Glutamatergic neuron (in vitro differentiated cells): ENCODE measurements at regions not wholly inside any gene's neighbourhood (a gene's known extent, or its start where the extent isn't known, plus 50 kb on each side); places are given as distances from the start of the nearest gene placed in this dataset.
"Not testable (repeated sequence)": the region's sequence is repeated elsewhere in the genome, so short reads cannot be mapped to it uniquely, and the experiment has no call there.

Source experiments
- DNase-seq: peaks from one replicate; pipeline ENCODE4 v3.0.0; 2022
- H3K27ac Mint-ChIP-seq: one replicate; pipeline ENCODE4 v1.8.0; 2020; ENCODE audit warnings: mild to moderate bottlenecking, mixed read lengths, inconsistent platforms; ENCODE audit not compliant: unreplicated experiment
- H3K27me3 Mint-ChIP-seq: one replicate; pipeline ENCODE4 v1.8.0; 2020; ENCODE audit warnings: mild to moderate bottlenecking, moderate library complexity, mixed read lengths, inconsistent platforms; ENCODE audit not compliant: unreplicated experiment
- H3K36me3 Mint-ChIP-seq: one replicate; pipeline ENCODE4 v1.8.0; 2020; ENCODE audit warnings: mild to moderate bottlenecking, mixed read lengths, inconsistent platforms; ENCODE audit not compliant: unreplicated experiment
- H3K4me1 Mint-ChIP-seq: one replicate; pipeline ENCODE4 v1.8.0; 2020; ENCODE audit warnings: mild to moderate bottlenecking, low read depth, mixed read lengths, inconsistent platforms; ENCODE audit not compliant: unreplicated experiment
- H3K4me3 Mint-ChIP-seq: one replicate; pipeline ENCODE4 v1.8.0; 2020; ENCODE audit warnings: mild to moderate bottlenecking, mixed read lengths, inconsistent platforms; ENCODE audit not compliant: unreplicated experiment
- H3K9me3 Mint-ChIP-seq: one replicate; pipeline ENCODE4 v1.8.0; 2020; ENCODE audit warnings: mild to moderate bottlenecking, moderate library complexity, mixed read lengths, inconsistent platforms; ENCODE audit not compliant: unreplicated experiment

- H3K4me3 Mint-ChIP-seq, H3K4me1 Mint-ChIP-seq, H3K36me3 Mint-ChIP-seq, DNase-seq, H3K27ac Mint-ChIP-seq, H3K9me3 Mint-ChIP-seq, H3K27me3 Mint-ChIP-seq: not testable (repeated sequence)
These were observed 382.6 kb upstream of the TGIF2LX start for GRCh38 chrX:89539150-89539549.

- H3K4me3 Mint-ChIP-seq, DNase-seq, H3K27me3 Mint-ChIP-seq, H3K27ac Mint-ChIP-seq, H3K4me1 Mint-ChIP-seq, H3K9me3 Mint-ChIP-seq, H3K36me3 Mint-ChIP-seq: not testable (repeated sequence)
These were observed 364.6 kb upstream of the TGIF2LX start for GRCh38 chrX:89557146-89557545.

DNA sequence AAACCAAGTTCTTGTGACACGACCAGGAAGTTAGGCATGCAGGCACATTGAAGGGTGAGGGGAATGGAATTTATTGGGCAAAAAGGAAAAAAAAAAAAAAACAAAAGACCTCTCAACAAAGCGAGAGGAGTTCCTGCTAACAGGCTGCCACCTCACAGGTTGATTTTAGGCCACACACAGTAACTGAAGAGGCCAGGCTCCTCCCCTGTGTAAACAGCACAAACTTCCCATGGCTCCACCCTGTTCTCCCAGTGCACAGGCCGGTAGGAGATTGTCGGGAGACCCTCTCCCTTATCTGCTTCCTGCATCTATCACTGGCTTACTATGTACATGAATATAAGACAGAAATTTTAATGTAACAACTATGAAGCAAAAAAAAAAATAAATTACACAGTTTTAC lies 359.6 kb upstream of the TGIF2LX start:
- not testable (repeated sequence) for H3K27me3 Mint-ChIP-seq, H3K4me3 Mint-ChIP-seq, H3K27ac Mint-ChIP-seq, DNase-seq, H3K4me1 Mint-ChIP-seq, H3K9me3 Mint-ChIP-seq, H3K36me3 Mint-ChIP-seq

DNA sequence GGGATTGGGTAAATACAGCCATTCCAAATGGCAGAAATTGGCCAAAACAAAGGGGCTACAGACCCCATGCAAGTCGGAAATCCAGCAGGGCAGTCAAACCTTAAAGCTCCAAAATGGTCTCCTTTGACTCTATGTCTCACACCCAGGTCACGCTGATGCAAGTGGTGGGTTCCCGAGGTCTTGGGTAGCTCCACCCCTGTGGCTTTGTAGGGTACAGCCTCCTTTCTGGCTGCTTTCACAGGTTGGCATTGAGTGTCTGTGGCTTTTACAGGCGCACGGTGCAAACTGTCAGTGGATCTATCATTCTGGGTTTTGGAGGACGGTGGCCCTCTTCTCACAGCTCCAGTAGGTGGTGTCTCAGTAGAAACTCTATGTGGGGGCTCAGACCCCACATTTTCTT lies 358.6 kb upstream of the TGIF2LX start:
- not testable (repeated sequence) for H3K9me3 Mint-ChIP-seq, H3K4me1 Mint-ChIP-seq

GRCh38 chrX:89567787-89568186 lies 353.9 kb upstream of the TGIF2LX start:
- H3K27me3 Mint-ChIP-seq, H3K9me3 Mint-ChIP-seq, H3K36me3 Mint-ChIP-seq, H3K4me1 Mint-ChIP-seq, DNase-seq, H3K27ac Mint-ChIP-seq, H3K4me3 Mint-ChIP-seq: not testable (repeated sequence)

More for the DNA sequence above, 358.6 kb upstream of the TGIF2LX start:
- not testable (repeated sequence) for H3K36me3 Mint-ChIP-seq, H3K27ac Mint-ChIP-seq, H3K4me3 Mint-ChIP-seq, H3K27me3 Mint-ChIP-seq, DNase-seq

GRCh38 chrX:89581868-89582267 lies 339.8 kb upstream of the TGIF2LX start:
- H3K9me3 Mint-ChIP-seq, H3K27me3 Mint-ChIP-seq, DNase-seq, H3K27ac Mint-ChIP-seq, H3K36me3 Mint-ChIP-seq, H3K4me3 Mint-ChIP-seq, H3K4me1 Mint-ChIP-seq: not testable (repeated sequence)

DNA sequence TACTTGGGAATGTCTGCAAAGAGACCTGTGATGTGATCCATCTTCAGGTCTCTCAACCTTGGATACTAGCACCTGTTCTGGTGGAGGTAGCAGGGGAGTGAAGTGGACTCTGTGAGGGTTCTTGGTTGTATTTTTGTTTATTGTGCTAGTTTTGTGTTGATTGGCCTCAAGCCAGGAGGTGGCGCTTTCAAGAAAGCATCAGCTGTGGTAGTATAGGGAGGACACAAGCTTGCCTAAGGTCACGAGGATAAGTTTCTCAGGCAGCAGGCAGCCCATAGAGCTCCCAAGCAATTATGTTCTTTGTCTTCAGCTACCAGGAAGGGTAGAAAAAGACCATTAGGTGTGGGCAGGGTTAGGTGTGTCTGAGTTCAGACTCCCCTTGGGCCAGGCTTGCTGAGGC lies 289.9 kb upstream of the TGIF2LX start:
- not testable (repeated sequence) for H3K4me3 Mint-ChIP-seq, H3K27ac Mint-ChIP-seq, DNase-seq, H3K27me3 Mint-ChIP-seq, H3K4me1 Mint-ChIP-seq, H3K9me3 Mint-ChIP-seq, H3K36me3 Mint-ChIP-seq

DNA sequence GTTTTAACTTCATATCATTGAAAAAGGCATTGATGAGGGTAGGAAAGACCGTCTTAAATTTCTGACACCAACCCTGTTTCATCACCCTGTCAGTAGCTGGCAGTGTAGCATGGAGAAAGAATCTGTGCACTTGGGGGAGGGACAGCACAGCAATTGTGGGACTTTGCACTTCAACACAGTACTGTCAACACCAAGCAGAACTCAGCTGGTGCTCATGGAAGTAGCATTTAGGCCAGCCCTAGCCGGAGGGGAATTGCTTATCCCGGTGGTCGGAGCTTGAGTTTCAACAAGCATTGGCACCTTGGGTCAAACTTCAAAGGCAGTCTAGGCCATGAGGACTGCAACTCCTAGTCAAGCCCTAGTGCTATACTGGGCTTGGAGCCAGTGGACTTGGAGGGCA lies 285.8 kb upstream of the TGIF2LX start:
- H3K27me3 Mint-ChIP-seq, H3K36me3 Mint-ChIP-seq, H3K9me3 Mint-ChIP-seq, H3K4me1 Mint-ChIP-seq, H3K27ac Mint-ChIP-seq, H3K4me3 Mint-ChIP-seq, DNase-seq: not testable (repeated sequence)

DNA sequence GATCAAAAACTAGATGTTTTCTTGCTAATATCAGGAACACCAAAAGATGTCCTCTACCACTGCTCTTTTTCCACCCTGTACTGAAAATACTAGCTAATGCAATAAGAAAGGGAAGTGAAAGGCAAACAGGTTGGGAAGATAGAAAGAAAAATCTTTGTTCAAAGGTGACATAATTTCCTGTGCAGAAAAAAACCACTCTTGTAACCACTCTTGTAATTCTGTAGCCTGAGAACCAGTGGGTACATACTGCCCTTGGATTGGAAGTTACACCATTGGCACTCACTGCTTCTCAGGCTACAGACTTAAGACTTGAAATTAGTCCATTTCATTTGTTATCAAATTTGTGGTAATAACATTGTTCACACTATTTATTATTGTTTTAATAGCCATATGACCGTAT lies 263.0 kb upstream of the TGIF2LX start:
- not testable (repeated sequence) for DNase-seq, H3K4me3 Mint-ChIP-seq, H3K9me3 Mint-ChIP-seq, H3K27ac Mint-ChIP-seq, H3K27me3 Mint-ChIP-seq, H3K36me3 Mint-ChIP-seq, H3K4me1 Mint-ChIP-seq

- DNase-seq = not testable (repeated sequence)
These were observed 215.2 kb upstream of the TGIF2LX start for GRCh38 chrX:89706481-89706880.

DNA sequence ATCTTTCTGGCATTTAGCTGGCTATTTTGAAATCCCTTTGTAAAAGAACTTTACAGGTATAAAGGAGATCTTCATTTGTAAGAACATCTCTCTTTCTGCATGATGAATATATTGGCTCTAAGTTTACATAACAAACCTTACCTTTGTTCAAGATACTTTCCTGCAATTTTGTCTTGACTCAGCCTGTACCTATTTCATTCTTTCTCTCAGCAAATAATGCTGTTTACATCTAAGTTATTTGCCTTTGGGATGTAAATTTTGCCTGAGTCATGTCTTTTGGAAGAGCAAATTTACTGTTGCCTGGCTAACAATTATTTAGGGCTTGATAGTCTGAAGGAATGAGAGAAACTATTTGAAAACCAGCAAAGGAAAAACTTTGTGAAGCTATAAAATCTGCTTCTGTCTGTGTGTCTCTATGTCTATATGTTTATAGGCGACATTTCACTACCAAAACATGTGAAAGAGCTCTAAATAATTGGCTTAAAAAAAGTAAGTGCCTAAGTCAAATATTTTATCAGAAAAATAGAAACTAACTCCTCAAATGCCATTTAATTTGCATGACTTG lies 214.3 kb upstream of the TGIF2LX start:
- not testable (repeated sequence) for H3K4me1 Mint-ChIP-seq, H3K4me3 Mint-ChIP-seq, DNase-seq, H3K36me3 Mint-ChIP-seq, H3K27me3 Mint-ChIP-seq, H3K9me3 Mint-ChIP-seq, H3K27ac Mint-ChIP-seq

More at GRCh38 chrX:89706481-89706880, 215.2 kb upstream of the TGIF2LX start:
- not testable (repeated sequence) for H3K9me3 Mint-ChIP-seq, H3K27ac Mint-ChIP-seq, H3K4me1 Mint-ChIP-seq, H3K4me3 Mint-ChIP-seq, H3K27me3 Mint-ChIP-seq, H3K36me3 Mint-ChIP-seq

GRCh38 chrX:89734367-89734766 lies 187.3 kb upstream of the TGIF2LX start:
- H3K27ac Mint-ChIP-seq, H3K36me3 Mint-ChIP-seq, H3K4me1 Mint-ChIP-seq, H3K9me3 Mint-ChIP-seq, DNase-seq, H3K27me3 Mint-ChIP-seq, H3K4me3 Mint-ChIP-seq: not testable (repeated sequence)

DNA sequence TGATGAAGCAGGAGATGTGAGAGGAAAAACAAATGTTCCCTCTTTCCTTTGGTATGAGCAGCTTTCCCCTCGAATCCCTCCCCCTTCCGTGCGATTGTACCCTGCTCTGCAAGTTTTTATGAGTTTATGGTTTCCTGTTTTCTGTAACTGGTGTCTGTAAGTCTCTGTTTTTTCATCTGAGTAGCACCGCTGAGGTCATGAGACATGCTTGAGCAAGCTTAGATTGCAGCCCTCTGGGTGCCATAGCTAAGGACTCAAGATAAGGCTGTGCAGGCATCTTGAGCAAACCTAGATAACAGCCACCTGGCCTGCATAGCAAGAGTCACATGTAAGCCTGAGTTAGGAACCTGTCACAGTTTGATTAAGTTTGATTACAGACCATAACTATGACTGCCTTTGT lies 165.2 kb upstream of the TGIF2LX start:
- H3K4me1 Mint-ChIP-seq, H3K27ac Mint-ChIP-seq, H3K4me3 Mint-ChIP-seq, H3K9me3 Mint-ChIP-seq, DNase-seq, H3K36me3 Mint-ChIP-seq, H3K27me3 Mint-ChIP-seq: not testable (repeated sequence)
